ENCODE measurements at regions not wholly inside any gene's neighbourhood (a gene's known extent, or its start where the extent isn't known, plus 50 kb on each side); places are given as distances from the start of the nearest gene placed in this dataset.

- Histone ChIP-seq H3K27ac (ENCODE audit: low read depth, low read length) (peak overlapping the region; percentile 46), H3K4me3 (ENCODE audit: insufficient read depth, low read depth, low read length) (no peak overlapping the region), H3K36me3 (ENCODE audit: insufficient read depth, low read length) (no peaks in the 10 kb centered on the region), H3K9me3 (ENCODE audit: insufficient read depth, low read depth, low read length) (peaks cover 2% of the 10 kb centered on the region), H3K4me2 (ENCODE audit: low read length) (peak overlapping the region; percentile 72), H3K27me3 (ENCODE audit: insufficient read depth, low read length) (no peaks in the 10 kb centered on the region), H3K79me2 (ENCODE audit: insufficient read depth, low read length) (no peaks in the 10 kb centered on the region), H3K9ac (ENCODE audit: low read length) (peak overlapping the region; percentile 23), H2AFZ (ENCODE audit: low read depth, low read length) (no peak overlapping the region), H4K20me1 (ENCODE audit: insufficient read depth, low read length) (no peaks in the 10 kb centered on the region), H3K4me1 (ENCODE audit: insufficient read depth, low read length) (peaks cover 19% of the 10 kb centered on the region)
- Mint-ChIP-seq H3K36me3 (ENCODE audit: low read depth, unreplicated experiment) (peaks cover 4% of the 10 kb centered on the region), H3K27ac (ENCODE audit: unreplicated experiment) (no peak overlapping the region), H3K9me3 (ENCODE audit: unreplicated experiment) (peaks cover 10% of the 10 kb centered on the region), H3K27me3 (ENCODE audit: low read depth, unreplicated experiment) (no peaks in the 10 kb centered on the region), H3K4me1 (ENCODE audit: low read depth, unreplicated experiment) (peaks cover 16% of the 10 kb centered on the region), H3K4me3 (ENCODE audit: unreplicated experiment) (no peak overlapping the region)
- DNase-seq (ENCODE audit: low read depth) (no peak), FAIRE-seq (no peak)
- TF ChIP-seq CTCF (IDR thresholded peaks at IDR 0.05; ENCODE audit: insufficient read depth, low read depth, low read length) = no peak
- no peak for TF ChIP-seq EZH2 (IDR thresholded peaks at IDR 0.05; ENCODE audit: insufficient read depth, low read length)
Measured at GRCh38 chr1:224564454-224565084, 51.5 kb upstream of the CNIH3 start.

DNA sequence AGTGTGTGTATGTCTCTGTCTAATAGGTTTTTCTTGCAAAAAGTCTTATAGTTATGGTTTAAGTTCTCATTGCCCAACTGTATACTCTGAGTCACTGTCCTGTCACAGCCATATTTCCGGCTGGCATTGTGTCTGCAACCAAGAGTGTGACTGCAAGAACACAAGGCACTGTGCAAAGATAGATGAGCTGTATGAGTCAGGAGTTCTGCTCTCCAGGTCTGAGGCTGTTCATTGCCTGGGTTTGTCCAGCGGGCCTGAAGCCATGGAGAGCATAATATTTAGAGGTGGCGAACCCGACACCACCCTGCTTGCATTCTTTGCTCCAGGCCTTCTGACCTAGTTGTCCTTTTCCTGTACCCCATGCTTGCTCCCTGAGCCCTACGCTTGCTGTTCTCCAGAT lies 50.9 kb upstream of the CNIH3 start:
- H3K27ac ChIP-seq (ENCODE audit: low read depth, low read length) = peak overlapping the region; percentile 71
- H3K4me1 ChIP-seq (ENCODE audit: insufficient read depth, low read length) = peaks cover 19% of the 10 kb centered on the region
- no peak overlapping the region for H3K4me3 ChIP-seq (ENCODE audit: insufficient read depth, low read depth, low read length)
- H3K4me3 Mint-ChIP-seq (ENCODE audit: unreplicated experiment) = peak overlapping the region; percentile 37
- H3K36me3 ChIP-seq (ENCODE audit: insufficient read depth, low read length) = no peaks in the 10 kb centered on the region
- FAIRE-seq = peak; percentile 94
- H3K9me3 Mint-ChIP-seq (ENCODE audit: unreplicated experiment) = peaks cover 8% of the 10 kb centered on the region
- H3K36me3 Mint-ChIP-seq (ENCODE audit: low read depth, unreplicated experiment) = peaks cover 4% of the 10 kb centered on the region
- peak overlapping the region; percentile 72 for H3K4me2 ChIP-seq (ENCODE audit: low read length)
- H3K27ac Mint-ChIP-seq (ENCODE audit: unreplicated experiment) = peak overlapping the region; percentile 83
- peak; percentile 90 for DNase-seq (ENCODE audit: low read depth)
- H3K79me2 ChIP-seq (ENCODE audit: insufficient read depth, low read length) = no peaks in the 10 kb centered on the region
- peak overlapping the region; percentile 39 for H2AFZ ChIP-seq (ENCODE audit: low read depth, low read length)
- H3K27me3 ChIP-seq (ENCODE audit: insufficient read depth, low read length) = no peaks in the 10 kb centered on the region
- peak overlapping the region; percentile 53 for H3K9ac ChIP-seq (ENCODE audit: low read length)
- TF ChIP-seq CTCF (IDR thresholded peaks at IDR 0.05; ENCODE audit: insufficient read depth, low read depth, low read length) = no peak
- TF ChIP-seq EZH2 (IDR thresholded peaks at IDR 0.05; ENCODE audit: insufficient read depth, low read length) = no peak
- no peaks in the 10 kb centered on the region for H3K27me3 Mint-ChIP-seq (ENCODE audit: low read depth, unreplicated experiment)
- peaks cover 16% of the 10 kb centered on the region for H3K4me1 Mint-ChIP-seq (ENCODE audit: low read depth, unreplicated experiment)
- peaks cover 2% of the 10 kb centered on the region for H3K9me3 ChIP-seq (ENCODE audit: insufficient read depth, low read depth, low read length)
- H4K20me1 ChIP-seq (ENCODE audit: insufficient read depth, low read length) = no peaks in the 10 kb centered on the region

All from astrocyte (in vitro differentiated cells and primary cell).